HG02970 (cell line): ENCODE measurements at regions not wholly inside any gene's neighbourhood (a gene's known extent, or its start where the extent isn't known, plus 50 kb on each side); places are given as distances from the start of the nearest gene placed in this dataset.
"Not testable (repeated sequence)": the region's sequence is repeated elsewhere in the genome, so short reads cannot be mapped to it uniquely, and the experiment has no call there.

ENCODE experiments used
- ATAC-seq: cut with Tn5 transposase; IDR thresholded peaks from one replicate; pipeline ENCODE4 v1.9.1; 2021; ENCODE audit warnings: mild to moderate bottlenecking, moderate library complexity, moderate number of reproducible peaks; ENCODE audit not compliant: unreplicated experiment, low FRiP score

- ATAC-seq: peak; percentile 73
These were observed 759.5 kb downstream of the TAF11L14 start for GRCh38 chr5:18393565-18394442.

- ATAC-seq: peak; percentile 13
These were observed 760.2 kb downstream of the TAF11L14 start for GRCh38 chr5:18394443-18394804.

- ATAC-seq: no peak
These were observed 761.2 kb downstream of the TAF11L14 start for GRCh38 chr5:18395126-18396110.

GRCh38 chr5:18397371-18397770 lies 763.1 kb downstream of the TAF11L14 start:
- ATAC-seq: no peak

- no peak for ATAC-seq
These were observed 763.6 kb downstream of the TAF11L14 start for GRCh38 chr5:18397891-18398290.

- not testable (repeated sequence) for ATAC-seq
These were observed 765.4 kb downstream of the TAF11L14 start for GRCh38 chr5:18399461-18400327.

- no peak for ATAC-seq
These were observed 768.9 kb downstream of the TAF11L14 start for GRCh38 chr5:18403141-18403540.

GRCh38 chr5:18403941-18404438 lies 769.7 kb downstream of the TAF11L14 start:
- no peak for ATAC-seq

- no peak for ATAC-seq
These were observed 786.5 kb downstream of the TAF11L14 start for GRCh38 chr5:18420711-18421110.

- ATAC-seq: no peak
These were observed 799.1 kb downstream of the TAF11L14 start for GRCh38 chr5:18433336-18433735.

- ATAC-seq: no peak
These were observed 803.9 kb downstream of the TAF11L14 start for GRCh38 chr5:18438126-18438525.

- ATAC-seq: no peak
These were observed 821.3 kb downstream of the TAF11L14 start for GRCh38 chr5:18455521-18455920.

- ATAC-seq: no peak
These were observed 823.0 kb downstream of the TAF11L14 start for GRCh38 chr5:18457255-18457654.

- no peak for ATAC-seq
These were observed 827.5 kb downstream of the TAF11L14 start for GRCh38 chr5:18461766-18462165.

GRCh38 chr5:18465833-18466681 lies 831.8 kb downstream of the TAF11L14 start:
- no peak for ATAC-seq

- no peak for ATAC-seq
These were observed 832.5 kb downstream of the TAF11L14 start for GRCh38 chr5:18466731-18467130.

GRCh38 chr5:18471791-18472190 lies 837.5 kb downstream of the TAF11L14 start:
- not testable (repeated sequence) for ATAC-seq

- no peak for ATAC-seq
These were observed 849.2 kb downstream of the TAF11L14 start for GRCh38 chr5:18483451-18483850.

- ATAC-seq: no peak
These were observed 853.7 kb downstream of the TAF11L14 start for GRCh38 chr5:18487928-18488480.
